GM19467 (cell line): ENCODE measurements at regions not wholly inside any gene's neighbourhood (a gene's known extent, or its start where the extent isn't known, plus 50 kb on each side); places are given as distances from the start of the nearest gene placed in this dataset.

Experiments
- ATAC-seq: cut with Tn5 transposase; IDR thresholded peaks from one replicate; pipeline ENCODE4 v1.9.1; 2021; ENCODE audit warnings: mild to moderate bottlenecking, moderate library complexity; ENCODE audit not compliant: unreplicated experiment

GRCh38 chr3:182525766-182526374 lies 267.4 kb upstream of the ATP11B start:
- no peak for ATAC-seq

GRCh38 chr3:182527745-182528144 lies 265.6 kb upstream of the ATP11B start:
- ATAC-seq: no peak

GRCh38 chr3:182530316-182530715 lies 263.0 kb upstream of the ATP11B start:
- no peak for ATAC-seq

GRCh38 chr3:182533394-182533793 lies 259.9 kb upstream of the ATP11B start:
- no peak for ATAC-seq

- ATAC-seq: no peak
Measured at GRCh38 chr3:182544542-182544941, 248.8 kb upstream of the ATP11B start.

- no peak for ATAC-seq
Measured at GRCh38 chr3:182562274-182562673, 231.0 kb upstream of the ATP11B start.

- no peak for ATAC-seq
Measured at GRCh38 chr3:182565916-182566796, 227.1 kb upstream of the ATP11B start.

GRCh38 chr3:182567700-182568099 lies 225.6 kb upstream of the ATP11B start:
- no peak for ATAC-seq

GRCh38 chr3:182568261-182568660 lies 225.0 kb upstream of the ATP11B start:
- ATAC-seq: no peak

- no peak for ATAC-seq
Measured at GRCh38 chr3:182568876-182569275, 224.4 kb upstream of the ATP11B start.

- no peak for ATAC-seq
Measured at GRCh38 chr3:182570946-182571594, 222.2 kb upstream of the ATP11B start.

- ATAC-seq: no peak
Measured at GRCh38 chr3:182575941-182576340, 217.4 kb upstream of the ATP11B start.

- no peak for ATAC-seq
Measured at GRCh38 chr3:182583545-182583944, 209.8 kb upstream of the ATP11B start.

GRCh38 chr3:182585532-182586150 lies 207.7 kb upstream of the ATP11B start:
- no peak for ATAC-seq

- no peak for ATAC-seq
Measured at GRCh38 chr3:182592747-182593146, 200.6 kb upstream of the ATP11B start.

GRCh38 chr3:182596676-182597410 lies 196.5 kb upstream of the ATP11B start:
- no peak for ATAC-seq

- ATAC-seq: no peak
Measured at GRCh38 chr3:182597621-182598041, 195.7 kb upstream of the ATP11B start.

- no peak for ATAC-seq
Measured at GRCh38 chr3:182601597-182601996, 191.7 kb upstream of the ATP11B start.

GRCh38 chr3:182603501-182603900 lies 189.8 kb upstream of the ATP11B start:
- no peak for ATAC-seq

- no peak for ATAC-seq
Measured at GRCh38 chr3:182605882-182606611, 187.3 kb upstream of the ATP11B start.
